Testis (tissue), 2 donors: ENCODE measurements at regions not wholly inside any gene's neighbourhood (a gene's known extent, or its start where the extent isn't known, plus 50 kb on each side); places are given as distances from the start of the nearest gene placed in this dataset.

Experiments used
- POLR2A ChIP-seq: fragments of 450-650 bp; IDR thresholded peaks from one replicate; pipeline ENCODE4 v1.6.1; 2017; ENCODE audit warnings: antibody characterized with exemption, mild to moderate bottlenecking, moderate library complexity
- TF ChIP-seq, protein P1 (sequence below), 3 experiments: fragments of 450-650 bp in 2 of 3; fragments of 200-600 bp in 1 of 3; sonication (generic) in 1 of 3; IDR thresholded peaks; one replicate each; pipeline ENCODE4 v1.5.1; 2016 to 2019; ENCODE audit warnings: antibody characterized with exemption in 3 of 3, mild to moderate bottlenecking in 2 of 3, moderate library complexity in 1 of 3

DNA sequence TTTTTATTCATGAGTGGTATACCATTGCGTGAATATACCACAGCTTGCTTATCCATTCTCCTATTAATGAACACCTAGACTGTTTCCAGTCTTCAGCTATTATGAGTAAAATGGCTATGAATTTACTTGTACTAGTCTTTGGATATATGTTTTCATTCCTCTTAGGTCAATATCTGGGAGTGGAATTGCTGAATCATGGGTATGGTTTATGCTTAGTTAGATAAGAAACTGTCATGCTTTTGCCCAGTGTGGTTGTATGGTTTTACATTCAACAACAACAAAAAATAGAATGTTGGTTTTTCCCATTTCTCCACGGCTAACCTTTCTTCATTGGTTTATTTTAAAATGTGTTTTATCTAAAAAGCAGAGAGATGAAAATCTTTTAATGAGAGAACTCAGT, 308.3 kb downstream of the PHF14 start:
- TF ChIP-seq, protein P1, sequence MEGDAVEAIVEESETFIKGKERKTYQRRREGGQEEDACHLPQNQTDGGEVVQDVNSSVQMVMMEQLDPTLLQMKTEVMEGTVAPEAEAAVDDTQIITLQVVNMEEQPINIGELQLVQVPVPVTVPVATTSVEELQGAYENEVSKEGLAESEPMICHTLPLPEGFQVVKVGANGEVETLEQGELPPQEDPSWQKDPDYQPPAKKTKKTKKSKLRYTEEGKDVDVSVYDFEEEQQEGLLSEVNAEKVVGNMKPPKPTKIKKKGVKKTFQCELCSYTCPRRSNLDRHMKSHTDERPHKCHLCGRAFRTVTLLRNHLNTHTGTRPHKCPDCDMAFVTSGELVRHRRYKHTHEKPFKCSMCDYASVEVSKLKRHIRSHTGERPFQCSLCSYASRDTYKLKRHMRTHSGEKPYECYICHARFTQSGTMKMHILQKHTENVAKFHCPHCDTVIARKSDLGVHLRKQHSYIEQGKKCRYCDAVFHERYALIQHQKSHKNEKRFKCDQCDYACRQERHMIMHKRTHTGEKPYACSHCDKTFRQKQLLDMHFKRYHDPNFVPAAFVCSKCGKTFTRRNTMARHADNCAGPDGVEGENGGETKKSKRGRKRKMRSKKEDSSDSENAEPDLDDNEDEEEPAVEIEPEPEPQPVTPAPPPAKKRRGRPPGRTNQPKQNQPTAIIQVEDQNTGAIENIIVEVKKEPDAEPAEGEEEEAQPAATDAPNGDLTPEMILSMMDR (IDR thresholded peaks at IDR 0.05) = no peak
- no peak for TF ChIP-seq POLR2A
